Cardiac fibroblast (primary cell): ENCODE measurements at regions not wholly inside any gene's neighbourhood (a gene's known extent, or its start where the extent isn't known, plus 50 kb on each side); places are given as distances from the start of the nearest gene placed in this dataset.

Experiments
- DNase-seq, 2 donors: peaks; one replicate each; pipeline versions ENCODE4 v3.0.0 to v3.0.0-alpha.2; 2010; ENCODE audit warnings: low read depth in 2 of 2
- H3K4me3 ChIP-seq, 2 donors: replicated peaks in 1 of 2; 1 replicate in 1 of 2; 2 replicates in 1 of 2; pipeline ENCODE4 v1.5.1; 2011; ENCODE audit warnings: low read depth in 2 of 2, low read length in 2 of 2, mild to moderate bottlenecking in 2 of 2, moderate library complexity in 1 of 2
- TF ChIP-seq, protein P1 (sequence below): IDR thresholded peaks from one replicate; pipeline ENCODE4 v1.5.1; 2011; ENCODE audit warnings: low read depth, mild to moderate bottlenecking, low read length, inconsistent platforms

- TF ChIP-seq, protein P1, sequence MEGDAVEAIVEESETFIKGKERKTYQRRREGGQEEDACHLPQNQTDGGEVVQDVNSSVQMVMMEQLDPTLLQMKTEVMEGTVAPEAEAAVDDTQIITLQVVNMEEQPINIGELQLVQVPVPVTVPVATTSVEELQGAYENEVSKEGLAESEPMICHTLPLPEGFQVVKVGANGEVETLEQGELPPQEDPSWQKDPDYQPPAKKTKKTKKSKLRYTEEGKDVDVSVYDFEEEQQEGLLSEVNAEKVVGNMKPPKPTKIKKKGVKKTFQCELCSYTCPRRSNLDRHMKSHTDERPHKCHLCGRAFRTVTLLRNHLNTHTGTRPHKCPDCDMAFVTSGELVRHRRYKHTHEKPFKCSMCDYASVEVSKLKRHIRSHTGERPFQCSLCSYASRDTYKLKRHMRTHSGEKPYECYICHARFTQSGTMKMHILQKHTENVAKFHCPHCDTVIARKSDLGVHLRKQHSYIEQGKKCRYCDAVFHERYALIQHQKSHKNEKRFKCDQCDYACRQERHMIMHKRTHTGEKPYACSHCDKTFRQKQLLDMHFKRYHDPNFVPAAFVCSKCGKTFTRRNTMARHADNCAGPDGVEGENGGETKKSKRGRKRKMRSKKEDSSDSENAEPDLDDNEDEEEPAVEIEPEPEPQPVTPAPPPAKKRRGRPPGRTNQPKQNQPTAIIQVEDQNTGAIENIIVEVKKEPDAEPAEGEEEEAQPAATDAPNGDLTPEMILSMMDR = no peak
- no peak overlapping the region for H3K4me3 ChIP-seq
- peak; percentile 8 to 20 for DNase-seq
Observed at GRCh38 chr5:155091768-155092717, 78.5 kb downstream of the KIF4B start.

DNA sequence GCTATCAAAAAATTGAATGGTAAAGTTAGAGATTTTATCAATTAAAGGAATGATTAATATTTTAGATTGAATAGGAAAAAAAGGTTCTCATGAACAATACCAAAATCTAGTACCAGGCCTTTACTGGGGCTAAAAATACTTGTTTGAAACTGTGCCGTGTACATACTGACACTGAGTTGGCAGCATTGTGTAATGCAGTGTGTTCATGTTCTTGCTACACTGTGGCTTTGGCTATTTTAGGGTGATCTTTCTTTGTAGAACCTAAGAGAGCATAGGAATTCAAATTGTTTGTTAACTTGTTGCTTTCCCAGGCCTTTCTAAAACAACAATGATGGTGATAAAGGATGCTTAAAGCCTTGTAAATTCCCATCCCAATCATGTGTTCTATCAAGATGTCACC lies 80.9 kb downstream of the KIF4B start:
- TF ChIP-seq, protein P1 = no peak
- peak in 1 of 2 donors; percentile 6 for DNase-seq
- no peak overlapping the region for H3K4me3 ChIP-seq

GRCh38 chr5:155097995-155098394 lies 84.4 kb downstream of the KIF4B start:
- H3K4me3 ChIP-seq = no peak overlapping the region
- TF ChIP-seq, protein P1 = no peak
- no peak for DNase-seq

DNA sequence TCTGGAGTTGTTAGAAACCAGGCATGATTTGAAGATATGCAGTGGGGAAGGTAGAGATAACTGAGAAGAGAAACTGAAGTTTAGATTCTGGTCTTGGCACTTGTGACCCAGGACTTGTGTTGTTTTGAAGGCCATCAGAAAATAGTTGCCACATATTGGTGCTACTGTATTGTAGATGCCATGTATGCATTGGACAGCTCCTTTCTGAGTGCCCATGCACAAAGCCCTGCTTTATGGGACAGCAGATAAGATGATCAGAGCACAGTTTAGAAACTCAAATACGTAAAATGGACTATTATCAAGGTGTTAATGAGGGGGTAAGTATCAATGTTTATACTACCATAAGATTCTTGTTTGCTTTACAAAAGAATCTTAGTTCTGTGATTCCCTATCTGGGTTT lies 84.9 kb downstream of the KIF4B start:
- no peak for DNase-seq
- no peak overlapping the region for H3K4me3 ChIP-seq
- TF ChIP-seq, protein P1 = no peak

- TF ChIP-seq, protein P1 = no peak
- no peak for DNase-seq
- no peak overlapping the region for H3K4me3 ChIP-seq
Observed at GRCh38 chr5:155101697-155102096, 88.1 kb downstream of the KIF4B start.

- TF ChIP-seq, protein P1 = no peak
- DNase-seq = peak in 1 of 2 donors; percentile 20
- no peak overlapping the region for H3K4me3 ChIP-seq
Observed at GRCh38 chr5:155103146-155103545, 89.6 kb downstream of the KIF4B start.
